Naive thymus-derived CD8-positive, alpha-beta T cell (primary cell): ENCODE measurements at regions not wholly inside any gene's neighbourhood (a gene's known extent, or its start where the extent isn't known, plus 50 kb on each side); places are given as distances from the start of the nearest gene placed in this dataset.
A peak's percentile ranks its signal among the peaks of the same experiment; 100 is the strongest.

ENCODE experiments used
- ATAC-seq, 2 donors: fragments of 150-1000 bp; cut with Tn5 transposase in 1 of 2; sonication (Bioruptor Pico), chemical (Tn5 transposase) in 1 of 2; 1 replicate in 1 of 2; 2 replicates in 1 of 2; pipeline ENCODE4 v1.10.0; 2021; ENCODE audit warnings: mild to moderate bottlenecking in 2 of 2, moderate library complexity in 2 of 2
- POLR2A ChIA-PET: fragments of 350-600 bp; sonication (Branson Sonifier 250); formaldehyde crosslinking; loops from one replicate; lab custom pipeline; 2021; ENCODE audit warnings: antibody characterized with exemption; lab: Charles Lee
- DNase-seq, 10 donors: peaks; one replicate each; pipeline versions ENCODE4 v3.0.0 to v3.0.0-alpha.2; 2020 to 2022
- H3K27ac Mint-ChIP-seq, 10 donors: one replicate each; pipeline ENCODE4 v1.8.0; 2020 to 2022; ENCODE audit warnings: mild to moderate bottlenecking in 10 of 10, mixed read lengths in 10 of 10, moderate library complexity in 4 of 10, inconsistent platforms in 1 of 10
- H3K27me3 Mint-ChIP-seq, 5 donors: one replicate each; pipeline ENCODE4 v1.8.0; 2021 to 2022; ENCODE audit warnings: mixed read lengths in 5 of 5
- H3K36me3 Mint-ChIP-seq, 3 donors: one replicate each; pipeline ENCODE4 v1.8.0; 2020 to 2022; ENCODE audit warnings: mixed read lengths in 3 of 3, mild to moderate bottlenecking in 2 of 3, inconsistent platforms in 1 of 3
- H3K4me1 Mint-ChIP-seq, 4 donors: one replicate each; pipeline ENCODE4 v1.8.0; 2021 to 2022; ENCODE audit warnings: mixed read lengths in 4 of 4
- H3K4me3 Mint-ChIP-seq, 10 donors: one replicate each; pipeline ENCODE4 v1.8.0; 2020 to 2022; ENCODE audit warnings: mild to moderate bottlenecking in 10 of 10, mixed read lengths in 10 of 10, moderate library complexity in 6 of 10, inconsistent platforms in 1 of 10
- H3K9me3 Mint-ChIP-seq, 9 donors: one replicate each; pipeline ENCODE4 v1.8.0; 2020 to 2022; ENCODE audit warnings: mixed read lengths in 9 of 9, mild to moderate bottlenecking in 3 of 9, inconsistent platforms in 1 of 9, moderate library complexity in 1 of 9

DNA sequence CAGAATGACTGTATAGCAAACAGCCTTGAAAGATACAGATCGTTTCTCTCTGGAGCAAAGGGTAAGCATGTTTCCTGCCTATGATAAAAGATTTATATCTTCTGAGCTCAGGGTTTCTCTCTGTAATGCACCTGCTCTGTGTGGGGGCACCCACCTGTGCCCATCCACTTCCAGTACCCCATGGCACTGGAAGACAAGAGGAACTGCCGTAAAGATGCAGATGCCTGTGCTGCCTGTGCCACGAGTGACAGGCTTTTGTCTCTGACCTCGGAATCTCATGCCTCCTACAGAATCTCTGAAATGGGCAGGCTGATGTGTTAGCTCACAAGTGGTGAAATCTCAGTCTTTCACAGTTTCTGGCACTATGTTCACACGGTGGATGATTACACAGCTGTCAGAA is 50.3 kb upstream of the ATP11A start:
- peaks cover 13 to 53% (median 28%) of the 10 kb centered on the region in 5 donors for H3K27me3 Mint-ChIP-seq
- H3K27ac Mint-ChIP-seq = no peak overlapping the region
- no peak for DNase-seq
- POLR2A ChIA-PET = interaction anchor here (0.6 kb wide), 1 partner anchor 20 kb away, joined by 3 read pairs; no protein-coding TSS in a partner anchor
- no peak for ATAC-seq
- no peaks in the 10 kb centered on the region for H3K36me3 Mint-ChIP-seq
- peak overlapping the region in 1 of 10 donors; percentile 10 for H3K4me3 Mint-ChIP-seq
- H3K4me1 Mint-ChIP-seq = peaks cover 0 to 6% (median 3%) of the 10 kb centered on the region in 4 donors
- H3K9me3 Mint-ChIP-seq = no peaks in the 10 kb centered on the region

DNA sequence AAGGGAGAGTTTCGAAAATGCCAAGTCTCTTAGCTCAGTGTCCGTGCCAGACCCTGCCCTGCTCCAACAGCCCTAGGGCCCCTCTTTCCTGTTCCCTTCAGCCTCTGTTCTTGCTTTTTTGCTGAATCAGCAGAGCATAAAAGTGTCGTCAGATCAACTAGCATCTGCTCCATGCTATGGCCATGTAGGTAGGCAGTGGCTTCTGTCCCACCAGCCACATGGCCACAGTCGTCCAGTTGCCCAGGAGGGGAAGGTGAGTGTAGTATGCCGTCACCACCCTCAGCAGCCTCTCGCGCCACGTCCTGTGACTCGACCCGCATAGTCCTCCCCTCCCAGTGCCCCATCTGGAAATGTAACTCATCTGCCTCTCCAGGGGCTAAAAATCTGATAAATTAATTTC is 50.9 kb upstream of the ATP11A start:
- H3K36me3 Mint-ChIP-seq = no peaks in the 10 kb centered on the region
- peaks cover 0 to 6% (median 3%) of the 10 kb centered on the region in 4 donors for H3K4me1 Mint-ChIP-seq
- H3K27ac Mint-ChIP-seq = peak overlapping the region in 1 of 10 donors; percentile 57
- DNase-seq = no peak
- peaks cover 13 to 55% (median 28%) of the 10 kb centered on the region in 5 donors for H3K27me3 Mint-ChIP-seq
- H3K9me3 Mint-ChIP-seq = no peaks in the 10 kb centered on the region
- H3K4me3 Mint-ChIP-seq = no peak overlapping the region
- POLR2A ChIA-PET = no interaction called here
- no peak for ATAC-seq

DNA sequence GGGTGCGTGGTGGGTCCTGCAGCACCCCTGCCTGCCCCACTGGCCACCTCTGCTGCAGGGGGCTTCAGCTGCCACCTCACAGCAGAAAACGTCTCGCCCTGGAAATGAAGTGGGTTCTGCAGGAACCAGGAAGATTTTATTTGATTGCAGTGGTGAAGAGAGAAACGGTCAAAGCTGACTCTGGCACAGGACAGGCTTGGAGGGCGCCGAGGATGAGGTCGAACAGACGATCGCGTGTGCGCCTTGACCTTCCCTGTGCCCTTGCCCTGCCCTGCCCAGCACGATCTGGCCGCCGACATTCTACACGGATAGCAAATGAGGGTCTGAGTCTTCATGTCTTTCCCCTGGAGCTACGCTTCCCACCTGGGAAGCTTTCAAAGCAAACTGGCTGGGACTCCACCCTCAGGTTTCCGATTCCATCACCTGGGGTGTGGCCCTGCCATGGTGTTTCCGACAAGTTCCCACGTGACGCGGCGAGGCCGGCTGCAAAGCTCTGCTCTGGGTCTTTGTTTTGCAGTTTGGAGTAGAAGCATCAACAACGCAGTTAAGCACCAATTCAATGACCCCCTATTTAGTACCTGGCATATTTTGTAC is 50.3 kb upstream of the TUBGCP3 start:
- Mint-ChIP-seq H3K27ac (peak overlapping the region in 1 of 10 donors; percentile 3), H3K4me3 (no peak overlapping the region), H3K36me3 (no peaks in the 10 kb centered on the region), H3K9me3 (no peaks in the 10 kb centered on the region), H3K4me1 (peaks cover 0 to 6% (median 3%) of the 10 kb centered on the region in 4 donors), H3K27me3 (peaks cover 13 to 58% (median 28%) of the 10 kb centered on the region in 5 donors)
- DNase-seq (no peak), ATAC-seq (no peak)
- POLR2A ChIA-PET = no interaction called here
